ENCODE measurements at regions not wholly inside any gene's neighbourhood (a gene's known extent, or its start where the extent isn't known, plus 50 kb on each side); places are given as distances from the start of the nearest gene placed in this dataset.

DNA sequence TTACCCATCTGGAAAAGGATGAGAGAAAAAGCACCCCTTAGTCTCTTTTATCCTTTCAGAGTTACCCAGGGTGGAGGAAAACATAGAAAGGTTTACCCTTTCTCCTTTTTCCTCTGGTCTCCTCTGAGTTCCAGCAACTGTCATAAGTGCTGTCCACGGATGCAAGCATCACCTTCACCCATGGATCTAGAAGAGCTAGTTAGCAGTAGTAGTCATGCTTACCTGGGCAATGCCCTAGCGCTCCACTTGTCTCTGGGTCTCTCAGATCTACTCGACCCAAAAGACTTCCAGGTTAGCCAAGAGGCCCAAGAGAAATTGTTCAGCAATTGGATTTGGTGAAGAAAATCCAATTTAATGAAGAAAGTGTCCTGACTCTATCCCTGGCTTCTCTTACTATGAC lies 656.2 kb upstream of the PTPRD start:
- TF ChIP-seq POLR2A (IDR thresholded peaks at IDR 0.05; ENCODE audit: low read depth, low read length) (no peak), MXI1 (IDR thresholded peaks at IDR 0.05; ENCODE audit: borderline replicate concordance, low read depth, low read length) (no peak)
- TF ChIP-seq, protein P1, sequence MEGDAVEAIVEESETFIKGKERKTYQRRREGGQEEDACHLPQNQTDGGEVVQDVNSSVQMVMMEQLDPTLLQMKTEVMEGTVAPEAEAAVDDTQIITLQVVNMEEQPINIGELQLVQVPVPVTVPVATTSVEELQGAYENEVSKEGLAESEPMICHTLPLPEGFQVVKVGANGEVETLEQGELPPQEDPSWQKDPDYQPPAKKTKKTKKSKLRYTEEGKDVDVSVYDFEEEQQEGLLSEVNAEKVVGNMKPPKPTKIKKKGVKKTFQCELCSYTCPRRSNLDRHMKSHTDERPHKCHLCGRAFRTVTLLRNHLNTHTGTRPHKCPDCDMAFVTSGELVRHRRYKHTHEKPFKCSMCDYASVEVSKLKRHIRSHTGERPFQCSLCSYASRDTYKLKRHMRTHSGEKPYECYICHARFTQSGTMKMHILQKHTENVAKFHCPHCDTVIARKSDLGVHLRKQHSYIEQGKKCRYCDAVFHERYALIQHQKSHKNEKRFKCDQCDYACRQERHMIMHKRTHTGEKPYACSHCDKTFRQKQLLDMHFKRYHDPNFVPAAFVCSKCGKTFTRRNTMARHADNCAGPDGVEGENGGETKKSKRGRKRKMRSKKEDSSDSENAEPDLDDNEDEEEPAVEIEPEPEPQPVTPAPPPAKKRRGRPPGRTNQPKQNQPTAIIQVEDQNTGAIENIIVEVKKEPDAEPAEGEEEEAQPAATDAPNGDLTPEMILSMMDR (conservative IDR thresholded peaks at IDR 0.05; ENCODE audit: low read depth, low read length), result no peak

All from IMR-90 (cell line).